Upper lobe of left lung (tissue), 6 donors: ENCODE measurements at regions not wholly inside any gene's neighbourhood (a gene's known extent, or its start where the extent isn't known, plus 50 kb on each side); places are given as distances from the start of the nearest gene placed in this dataset.
A peak's percentile ranks its signal among the peaks of the same experiment; 100 is the strongest.

Source experiments
- ATAC-seq, 2 donors: fragments of 200-7000 bp; cut with Tn5 transposase; one replicate each; pipeline ENCODE4 v1.9.1; 2022; ENCODE audit warnings: mild to moderate bottlenecking in 2 of 2, moderate library complexity in 2 of 2; ENCODE audit not compliant: low FRiP score in 2 of 2
- DNase-seq, 2 donors: peaks; one replicate each; pipeline ENCODE4 v3.0.0-alpha.2; 2019 to 2020
- H3K27ac ChIP-seq, 4 donors: fragments of 200-600 bp; sonication (generic); one replicate each; pipeline ENCODE4 v1.5.1; 2016 to 2019
- H3K27me3 ChIP-seq, 4 donors: fragments of 200-600 bp; sonication (generic); one replicate each; pipeline ENCODE4 v1.5.1; 2017 to 2019
- H3K36me3 ChIP-seq, 4 donors: fragments of 200-600 bp; sonication (generic); one replicate each; pipeline ENCODE4 v1.5.1; 2016 to 2019
- H3K4me1 ChIP-seq, 4 donors: fragments of 200-600 bp; sonication (generic); one replicate each; pipeline ENCODE4 v1.5.1; 2018 to 2019
- H3K4me3 ChIP-seq, 4 donors: fragments of 200-600 bp; sonication (generic); one replicate each; pipeline ENCODE4 v1.5.1; 2017 to 2019; ENCODE audit warnings: mild to moderate bottlenecking in 2 of 4, moderate library complexity in 1 of 4
- H3K9me3 ChIP-seq, 4 donors: fragments of 200-600 bp; sonication (generic); one replicate each; pipeline ENCODE4 v1.5.1; 2018 to 2019
- EP300 ChIP-seq, 4 donors: sonication (generic); formaldehyde crosslinking; IDR thresholded peaks; one replicate each; pipeline ENCODE4 v1.5.1; 2017; ENCODE audit warnings: antibody characterized with exemption in 4 of 4, control low read depth in 2 of 4
- POLR2A ChIP-seq, 4 donors: fragments of 450-650 bp; IDR thresholded peaks; one replicate each; pipeline ENCODE4 v1.5.1; 2016 to 2017; ENCODE audit warnings: antibody characterized with exemption in 4 of 4, mild to moderate bottlenecking in 2 of 4
- POLR2AphosphoS5 ChIP-seq, 2 donors: sonication (generic); formaldehyde crosslinking; IDR thresholded peaks; one replicate each; pipeline ENCODE4 v1.5.1; 2017; ENCODE audit warnings: antibody characterized with exemption in 2 of 2
- WGBS, 2 donors: methylation state at CpG; one replicate each; pipeline ENCODE4 v1.1.5; 2017 to 2018; 5-methylcytosine and 5-hydroxymethylcytosine counted together
- TF ChIP-seq, protein P1 (sequence below), 6 experiments: fragments of 450-650 bp in 4 of 6; fragments of 200-600 bp in 2 of 6; sonication (generic) in 2 of 6; IDR thresholded peaks; one replicate each; pipeline ENCODE4 v1.5.1; 2016 to 2019; ENCODE audit warnings: antibody characterized with exemption in 6 of 6
- donor health status: DM: no; HTN: no; CAD: no; lungs with moderate emphysema.
- donor health status: DM: no; HTN: yes; CAD: no; lungs with severe emphysema.

DNA sequence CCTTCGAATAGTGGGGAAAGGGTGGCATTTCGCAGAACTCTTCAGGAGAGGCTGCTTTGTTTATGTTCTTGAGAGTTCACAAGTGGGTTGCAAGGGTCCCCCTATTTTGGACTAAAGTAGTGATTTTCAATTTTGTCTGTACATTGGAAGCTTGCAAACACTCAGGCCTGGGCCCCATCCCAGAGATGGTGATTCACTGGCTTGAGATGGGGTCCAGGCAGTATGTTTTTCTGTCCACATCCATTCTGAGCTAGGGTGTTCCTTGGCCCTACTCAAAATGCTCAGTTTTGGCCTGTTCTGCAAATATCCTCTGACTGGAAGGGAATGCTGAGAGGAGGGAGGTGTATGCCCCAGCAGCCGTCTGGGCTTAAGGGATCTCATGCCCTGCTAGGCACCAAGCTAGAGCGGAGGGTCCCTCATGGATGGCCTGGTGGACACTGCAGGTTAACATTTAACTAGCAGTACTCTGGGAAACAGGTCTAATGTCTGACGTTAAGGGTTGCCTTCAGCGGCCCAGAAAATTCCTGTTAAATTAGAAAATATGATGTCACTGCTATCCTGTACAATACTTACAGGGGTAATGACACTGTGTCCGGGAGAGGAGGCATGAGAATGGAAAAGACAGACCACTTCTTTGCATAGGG is 181.4 kb downstream of the OPA1 start:
- no peak overlapping the region for H3K27ac ChIP-seq
- H3K4me1 ChIP-seq = peaks cover 0 to 7% (median 0%) of the 10 kb centered on the region in 4 donors
- no peak overlapping the region for H3K4me3 ChIP-seq
- no peak for TF ChIP-seq POLR2AphosphoS5 (IDR thresholded peaks at IDR 0.05)
- TF ChIP-seq EP300 (IDR thresholded peaks at IDR 0.05) = no peak
- TF ChIP-seq POLR2A (IDR thresholded peaks at IDR 0.05) = no peak
- TF ChIP-seq, protein P1, sequence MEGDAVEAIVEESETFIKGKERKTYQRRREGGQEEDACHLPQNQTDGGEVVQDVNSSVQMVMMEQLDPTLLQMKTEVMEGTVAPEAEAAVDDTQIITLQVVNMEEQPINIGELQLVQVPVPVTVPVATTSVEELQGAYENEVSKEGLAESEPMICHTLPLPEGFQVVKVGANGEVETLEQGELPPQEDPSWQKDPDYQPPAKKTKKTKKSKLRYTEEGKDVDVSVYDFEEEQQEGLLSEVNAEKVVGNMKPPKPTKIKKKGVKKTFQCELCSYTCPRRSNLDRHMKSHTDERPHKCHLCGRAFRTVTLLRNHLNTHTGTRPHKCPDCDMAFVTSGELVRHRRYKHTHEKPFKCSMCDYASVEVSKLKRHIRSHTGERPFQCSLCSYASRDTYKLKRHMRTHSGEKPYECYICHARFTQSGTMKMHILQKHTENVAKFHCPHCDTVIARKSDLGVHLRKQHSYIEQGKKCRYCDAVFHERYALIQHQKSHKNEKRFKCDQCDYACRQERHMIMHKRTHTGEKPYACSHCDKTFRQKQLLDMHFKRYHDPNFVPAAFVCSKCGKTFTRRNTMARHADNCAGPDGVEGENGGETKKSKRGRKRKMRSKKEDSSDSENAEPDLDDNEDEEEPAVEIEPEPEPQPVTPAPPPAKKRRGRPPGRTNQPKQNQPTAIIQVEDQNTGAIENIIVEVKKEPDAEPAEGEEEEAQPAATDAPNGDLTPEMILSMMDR (IDR thresholded peaks at IDR 0.05) = no peak
- DNase-seq (no peak), ATAC-seq (peak in 1 of 2 donors; percentile 35)
- whole genome bisulfite sequencing, 2 donors = 85 to 88% methylated on average over 7 of the region's 7 CpGs
- H3K36me3 ChIP-seq = no peaks in the 10 kb centered on the region
- no peaks in the 10 kb centered on the region for H3K9me3 ChIP-seq
- no peaks in the 10 kb centered on the region for H3K27me3 ChIP-seq

DNA sequence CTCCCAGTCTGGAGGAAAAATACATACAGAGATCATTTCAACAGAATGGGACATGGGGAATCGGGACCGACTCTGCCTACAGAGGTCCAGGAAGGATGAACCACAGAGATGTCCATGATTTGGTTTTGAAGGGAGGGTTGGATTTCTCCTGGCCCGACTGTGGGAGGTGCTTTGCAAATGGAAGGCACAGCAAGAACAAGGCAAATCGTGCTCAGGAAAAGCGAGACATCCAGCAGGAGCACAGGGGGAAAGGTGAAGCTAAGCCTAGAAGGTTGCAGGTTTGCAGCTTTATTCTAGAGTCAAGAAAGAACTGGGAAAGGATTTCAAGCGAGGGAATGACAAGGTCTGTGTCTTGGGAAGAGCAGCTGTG is 181.9 kb downstream of the OPA1 start:
- no peak overlapping the region for H3K27ac ChIP-seq

DNA sequence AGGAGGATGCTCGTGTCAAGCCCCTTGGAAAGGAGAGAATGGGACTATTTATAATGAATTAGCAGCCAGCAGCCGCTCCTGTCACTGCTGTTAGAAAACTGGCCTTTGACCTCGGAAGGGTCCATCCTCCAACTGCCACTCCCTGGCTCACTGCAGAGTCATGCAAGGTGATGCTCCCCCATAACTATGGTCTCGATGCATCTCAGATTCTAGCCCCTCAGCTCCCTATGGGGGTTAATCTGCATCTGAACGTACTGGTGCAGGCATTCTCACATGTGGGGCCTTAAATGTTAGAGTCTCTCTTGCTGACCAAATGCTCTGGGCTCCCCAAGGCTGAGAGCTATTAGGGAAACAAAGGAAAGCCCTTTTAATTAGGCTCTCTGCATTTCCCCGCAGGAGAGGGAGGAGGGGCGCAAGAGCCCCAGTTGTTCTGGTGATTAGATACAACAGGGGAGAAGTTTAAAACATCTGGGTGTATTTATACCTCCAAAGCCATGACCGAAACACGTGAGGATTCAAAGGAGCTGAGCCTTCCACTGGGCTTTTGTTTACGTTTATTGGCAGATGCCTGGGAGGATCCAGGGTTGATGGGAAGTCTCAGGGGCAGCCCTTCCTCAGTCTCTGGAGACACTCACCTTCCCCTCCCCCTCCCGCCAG is 182.5 kb downstream of the OPA1 start:
- Histone ChIP-seq H3K27ac (no peak overlapping the region), H3K4me3 (no peak overlapping the region), H3K27me3 (no peaks in the 10 kb centered on the region), H3K4me1 (peaks cover 0 to 9% (median under 1%) of the 10 kb centered on the region in 4 donors), H3K36me3 (no peaks in the 10 kb centered on the region), H3K9me3 (no peaks in the 10 kb centered on the region)
- ATAC-seq = no peak
- WGBS, 2 donors = 80 to 85% methylated on average over 9 to 11 of the region's 11 CpGs
- TF ChIP-seq POLR2AphosphoS5 (IDR thresholded peaks at IDR 0.05) = no peak
- no peak for TF ChIP-seq POLR2A (IDR thresholded peaks at IDR 0.05)
- no peak for TF ChIP-seq EP300 (IDR thresholded peaks at IDR 0.05)
- DNase-seq = no peak

More for the DNA sequence above, 181.9 kb downstream of the OPA1 start:
- no peaks in the 10 kb centered on the region for H3K36me3 ChIP-seq
- peaks cover 0 to 7% (median 0%) of the 10 kb centered on the region in 4 donors for H3K4me1 ChIP-seq
- DNase-seq (no peak), ATAC-seq (no peak)
- WGBS, 2 donors = 91% methylated on average over 6 of the region's 6 CpGs
- no peaks in the 10 kb centered on the region for H3K27me3 ChIP-seq
- H3K9me3 ChIP-seq = no peaks in the 10 kb centered on the region
- TF ChIP-seq POLR2AphosphoS5 (IDR thresholded peaks at IDR 0.05) (no peak), POLR2A (IDR thresholded peaks at IDR 0.05) (no peak), EP300 (IDR thresholded peaks at IDR 0.05) (no peak)
- TF ChIP-seq, protein P1 (IDR thresholded peaks at IDR 0.05) = no peak
- no peak overlapping the region for H3K4me3 ChIP-seq

DNA sequence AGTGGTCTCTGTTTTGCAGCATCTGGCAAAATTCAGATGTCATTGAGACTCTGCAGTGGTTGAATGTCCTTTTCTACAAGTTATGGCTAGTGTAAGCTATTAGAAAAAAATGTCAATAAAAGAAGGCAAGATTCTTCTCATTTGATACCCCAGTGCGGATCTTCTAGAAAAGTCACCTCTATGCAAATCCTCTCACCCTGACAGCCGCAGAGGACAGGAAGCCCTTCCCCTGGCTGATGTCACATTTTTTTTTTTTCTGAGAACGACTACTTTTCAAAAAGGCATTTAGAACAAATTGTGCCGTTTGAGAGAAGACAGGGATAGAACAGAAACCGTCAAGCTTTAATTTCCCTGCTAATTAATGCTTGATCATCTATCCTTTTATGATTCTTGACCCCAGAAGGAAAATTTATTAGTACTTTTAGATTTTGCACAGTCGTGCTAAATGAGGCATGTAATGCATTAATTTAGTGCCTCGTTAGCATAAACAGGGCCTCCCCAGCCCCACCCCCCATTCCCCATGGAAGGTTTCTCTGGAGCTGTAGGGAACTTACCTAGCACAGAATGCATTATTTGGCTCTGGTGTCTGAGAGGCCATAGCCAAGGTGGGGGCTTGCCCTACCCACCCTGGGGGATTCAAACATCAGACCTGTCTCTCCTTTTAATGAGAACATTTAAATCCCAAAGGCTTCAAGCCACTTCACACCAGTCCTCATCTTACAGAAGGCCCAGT is 183.8 kb downstream of the OPA1 start:
- H3K27ac ChIP-seq = no peak overlapping the region
- H3K4me3 ChIP-seq = no peak overlapping the region
- H3K9me3 ChIP-seq = no peaks in the 10 kb centered on the region
- TF ChIP-seq, protein P1 (IDR thresholded peaks at IDR 0.05) = no peak
- TF ChIP-seq POLR2A (IDR thresholded peaks at IDR 0.05) (no peak), EP300 (IDR thresholded peaks at IDR 0.05) (no peak), POLR2AphosphoS5 (IDR thresholded peaks at IDR 0.05) (no peak)
- peaks cover 0 to 16% (median 4%) of the 10 kb centered on the region in 4 donors for H3K4me1 ChIP-seq
- ATAC-seq (no peak), DNase-seq (no peak)
- H3K27me3 ChIP-seq = no peaks in the 10 kb centered on the region
- 71 to 72% methylated on average over 7 of the region's 7 CpGs for WGBS, 2 donors
- no peaks in the 10 kb centered on the region for H3K36me3 ChIP-seq

- ATAC-seq (no peak), DNase-seq (no peak)
- Histone ChIP-seq H3K4me3 (no peak overlapping the region), H3K4me1 (peaks cover 0 to 16% (median 4%) of the 10 kb centered on the region in 4 donors), H3K27ac (no peak overlapping the region), H3K9me3 (no peaks in the 10 kb centered on the region), H3K36me3 (no peaks in the 10 kb centered on the region), H3K27me3 (no peaks in the 10 kb centered on the region)
- 40 to 42% methylated on average over 9 of the region's 9 CpGs for WGBS, 2 donors
- TF ChIP-seq POLR2A (IDR thresholded peaks at IDR 0.05) (no peak), POLR2AphosphoS5 (IDR thresholded peaks at IDR 0.05) (no peak), EP300 (IDR thresholded peaks at IDR 0.05) (no peak)
- TF ChIP-seq, protein P1 (IDR thresholded peaks at IDR 0.05) = no peak
Observed at GRCh38 chr3:193777524-193777923, 184.5 kb downstream of the OPA1 start.
